A673 (cell line): ENCODE measurements at regions not wholly inside any gene's neighbourhood (a gene's known extent, or its start where the extent isn't known, plus 50 kb on each side); places are given as distances from the start of the nearest gene placed in this dataset.

Experiments used
- CTCF ChIP-seq: fragments of 300-800, 200-600 bp; sonication (generic); conservative IDR thresholded peaks from 2 replicates; pipeline ENCODE4 v1.5.1; 2017; ENCODE audit warnings: low read depth, mild to moderate bottlenecking, antibody characterized with exemption, low read length, moderate library complexity, mixed read lengths
- EZH2 ChIP-seq: fragments of 200-600 bp; sonication (generic); IDR thresholded peaks from 2 replicates; pipeline ENCODE4 v1.6.1; 2017; ENCODE audit warnings: borderline replicate concordance, low read depth, mild to moderate bottlenecking, mixed read lengths, antibody characterized with exemption, low read length; ENCODE audit not compliant: poor library complexity, severe bottlenecking

DNA sequence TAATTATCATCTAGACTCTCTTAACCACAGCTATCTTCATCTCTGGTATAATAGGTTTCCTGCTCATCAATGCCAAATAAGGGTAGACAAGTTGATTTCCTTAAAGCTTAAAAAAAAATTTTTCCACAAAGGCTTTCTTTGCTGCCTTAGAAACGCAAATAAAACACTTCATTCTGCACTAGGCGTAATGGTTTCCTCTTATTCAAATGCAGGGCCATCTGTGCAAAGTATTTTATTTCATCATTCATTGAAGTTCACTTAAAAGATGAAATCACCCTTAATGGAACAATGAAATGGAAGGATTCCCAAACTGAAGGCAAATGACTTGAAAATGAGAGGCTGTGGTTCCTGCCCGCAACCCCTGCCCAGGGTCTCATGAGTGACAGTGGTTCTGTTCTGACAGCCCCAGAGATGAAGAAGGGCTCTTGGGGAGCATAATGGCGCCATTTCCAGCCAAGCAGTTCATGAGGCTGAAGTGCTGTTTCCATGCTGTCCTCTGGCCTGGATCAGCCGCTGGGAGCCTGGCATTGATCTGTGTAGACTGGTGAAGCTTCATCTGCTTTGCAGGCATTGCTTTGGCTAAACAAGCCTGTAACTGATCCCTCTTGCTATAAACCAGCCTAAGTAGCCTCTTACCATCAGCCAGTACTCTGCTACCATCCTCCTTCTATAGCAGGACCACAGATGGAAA is 276.9 kb upstream of the WWC1 start:
- TF ChIP-seq CTCF (no peak), EZH2 (no peak)
